ENCODE measurements at regions not wholly inside any gene's neighbourhood (a gene's known extent, or its start where the extent isn't known, plus 50 kb on each side); places are given as distances from the start of the nearest gene placed in this dataset.

DNA sequence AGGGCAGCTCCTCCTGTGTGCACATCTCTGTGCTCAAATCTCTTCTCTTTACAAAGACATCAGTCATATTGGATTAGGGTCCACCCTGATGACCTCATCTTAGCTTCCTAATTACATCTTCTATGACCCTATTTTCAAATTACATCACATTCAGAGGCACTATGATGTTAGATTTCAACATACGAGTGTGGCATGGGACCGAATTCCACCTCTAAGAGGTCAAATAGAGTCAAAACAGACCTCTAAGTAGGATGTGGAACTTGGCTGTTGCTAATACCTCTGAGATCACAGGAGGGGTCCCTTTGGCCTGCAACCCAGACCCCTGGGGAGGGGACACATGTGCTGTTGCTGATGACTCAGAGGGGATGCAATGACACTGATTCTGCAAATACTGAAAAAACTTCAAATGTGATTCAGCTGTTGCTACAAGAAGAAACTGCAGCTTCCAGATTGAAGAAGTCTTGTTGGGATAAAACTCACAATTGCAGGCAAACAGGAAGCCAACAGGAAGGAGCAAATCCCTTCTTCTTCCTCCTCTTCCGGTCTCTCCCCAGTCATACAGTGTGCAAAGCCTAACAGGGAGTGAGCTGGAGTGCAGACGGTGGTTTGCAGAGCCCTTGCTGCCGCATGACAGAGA, 216.2 kb downstream of the MYLK4 start:
- no peak for DNase-seq

GRCh38 chr6:2531426-2532215, 219.1 kb downstream of the MYLK4 start:
- peak; percentile 17 for DNase-seq

- no peak for DNase-seq
Observed at GRCh38 chr6:2529211-2529719, 221.5 kb downstream of the MYLK4 start.

- no peak for DNase-seq
Observed at GRCh38 chr6:2528156-2528555, 222.6 kb downstream of the MYLK4 start.

GRCh38 chr6:2526766-2527165, 224.0 kb downstream of the MYLK4 start:
- DNase-seq, result no peak

- DNase-seq, result no peak
Observed at GRCh38 chr6:2524090-2524489, 226.6 kb downstream of the MYLK4 start.

DNA sequence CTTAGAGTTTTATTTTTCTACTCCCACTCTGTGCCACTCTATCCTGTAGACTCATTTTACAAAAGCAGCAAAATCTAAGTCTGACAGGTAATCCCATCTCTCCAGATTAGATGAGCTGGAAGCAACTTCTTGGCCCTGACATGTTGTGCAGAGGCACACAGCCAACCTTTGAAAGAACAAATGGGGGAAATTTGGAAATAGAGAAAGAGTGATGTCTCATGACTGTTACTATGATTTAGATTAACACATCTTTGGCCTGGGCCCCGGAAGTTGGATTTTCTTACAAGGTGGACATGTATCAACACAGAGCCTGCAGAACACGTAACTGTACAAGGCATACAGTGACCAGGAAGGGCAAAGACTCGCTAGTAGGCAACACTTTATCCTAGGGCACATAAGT, 227.7 kb downstream of the MYLK4 start:
- DNase-seq, result no peak

DNA sequence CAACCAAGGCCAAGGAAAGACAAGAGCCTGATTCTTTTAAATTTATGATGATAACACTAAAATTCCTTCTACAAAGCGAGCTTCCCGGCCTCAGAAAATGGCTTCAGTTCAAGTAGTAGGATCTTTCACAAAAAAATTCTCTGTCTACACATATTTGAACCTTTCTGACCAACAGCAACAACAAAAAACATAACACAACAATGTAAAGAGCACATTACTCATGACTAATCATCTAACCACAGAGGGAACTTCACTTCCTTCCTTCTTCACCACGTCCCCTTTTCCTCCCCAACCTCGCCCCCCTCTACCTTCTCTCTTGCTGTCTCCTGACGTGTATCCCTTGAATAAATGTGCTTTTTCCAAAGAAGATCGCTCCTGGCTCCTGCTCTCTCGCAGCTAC, 228.2 kb downstream of the MYLK4 start:
- DNase-seq, result no peak

- no peak for DNase-seq
Observed at GRCh38 chr6:2517855-2518473, 232.8 kb downstream of the MYLK4 start.

GRCh38 chr6:2517401-2517800, 233.3 kb downstream of the MYLK4 start:
- DNase-seq, result no peak

DNA sequence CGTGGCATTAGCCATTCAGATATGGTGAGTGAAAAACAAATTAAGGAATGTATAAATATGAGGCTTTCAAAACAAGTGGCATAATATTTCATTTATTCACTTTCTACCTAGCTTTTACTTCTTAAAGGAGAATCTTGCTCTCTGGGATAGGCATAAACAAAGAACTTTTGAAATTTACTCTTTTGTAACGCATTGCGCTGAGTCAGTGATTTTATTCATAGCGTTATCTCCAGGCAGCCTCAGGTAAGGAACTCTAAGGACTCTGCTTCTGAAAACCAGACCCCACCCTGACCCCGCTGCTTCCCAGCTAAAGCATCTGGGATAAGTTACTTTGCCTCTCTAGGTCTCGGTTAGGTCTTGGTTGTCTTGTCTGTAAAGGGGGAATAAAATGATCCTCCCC, 234.7 kb downstream of the MYLK4 start:
- DNase-seq, result no peak

DNA sequence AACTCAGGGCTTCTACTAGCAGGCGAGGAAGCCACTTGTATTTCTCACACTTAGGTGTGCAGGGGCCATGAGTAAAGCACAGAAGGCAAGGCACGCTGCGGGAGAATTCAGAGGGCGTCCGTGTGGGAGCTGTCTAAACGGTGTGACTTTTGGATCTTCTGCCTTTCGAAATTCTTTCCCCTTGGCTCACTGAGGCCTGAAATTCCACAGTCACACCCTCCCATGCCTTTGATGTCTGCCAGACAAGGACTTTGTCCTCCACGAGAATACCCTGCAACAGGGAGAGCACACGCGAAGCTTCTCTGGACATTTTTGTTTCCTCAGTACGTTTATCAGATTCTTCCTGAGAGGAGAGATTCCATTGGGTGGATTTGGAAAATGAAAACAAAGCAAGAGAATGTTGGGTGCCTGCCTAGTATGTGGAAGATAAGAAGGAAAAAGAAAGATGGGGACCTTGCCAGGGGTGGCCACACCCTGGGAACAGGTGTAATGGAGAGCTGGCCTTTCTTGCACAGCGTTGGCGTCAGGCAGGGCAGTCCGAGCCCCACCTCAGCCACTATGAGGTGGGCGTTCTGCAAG, 235.7 kb downstream of the MYLK4 start:
- DNase-seq, result no peak

GRCh38 chr6:2512802-2513201, 237.9 kb downstream of the MYLK4 start:
- no peak for DNase-seq

DNA sequence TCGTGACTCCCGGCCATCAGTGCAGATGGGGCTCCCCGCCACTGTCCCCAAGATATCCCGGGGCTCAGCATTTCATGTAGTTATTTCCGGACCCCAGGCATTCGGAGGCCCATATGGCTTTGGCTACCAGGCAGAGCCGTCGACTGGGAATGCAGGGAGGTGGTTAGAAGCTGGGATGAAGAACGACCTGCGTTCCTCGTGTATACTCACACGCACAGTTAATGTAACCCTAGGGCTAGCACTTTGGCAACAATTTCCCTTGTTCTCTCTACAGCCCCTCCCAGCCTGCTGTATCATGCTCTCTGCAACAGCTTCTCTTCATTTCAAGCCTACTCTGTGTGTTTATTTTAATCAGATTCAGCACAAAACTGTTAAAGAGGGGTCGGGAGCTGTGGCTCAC, 240.4 kb downstream of the MYLK4 start:
- no peak for DNase-seq

DNA sequence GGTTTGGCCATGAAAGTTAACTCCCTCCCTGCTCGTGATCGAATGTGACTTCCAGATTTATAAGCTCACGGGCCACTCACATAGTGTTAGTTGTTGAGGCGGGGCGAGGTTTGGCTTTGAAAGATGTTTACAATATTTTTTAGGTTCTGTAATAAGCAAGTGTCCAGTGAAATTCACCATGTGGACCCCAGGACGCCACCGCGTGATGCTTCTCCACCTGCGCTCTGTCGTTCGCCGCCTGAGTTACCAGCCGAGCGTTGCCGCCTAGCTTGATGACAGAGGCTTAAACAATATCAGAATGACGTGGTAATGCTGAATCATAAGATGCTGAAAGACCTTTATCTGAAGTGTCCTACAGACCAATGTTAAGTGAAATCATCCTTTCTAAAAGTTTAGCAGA, 241.0 kb downstream of the MYLK4 start:
- no peak for DNase-seq

DNA sequence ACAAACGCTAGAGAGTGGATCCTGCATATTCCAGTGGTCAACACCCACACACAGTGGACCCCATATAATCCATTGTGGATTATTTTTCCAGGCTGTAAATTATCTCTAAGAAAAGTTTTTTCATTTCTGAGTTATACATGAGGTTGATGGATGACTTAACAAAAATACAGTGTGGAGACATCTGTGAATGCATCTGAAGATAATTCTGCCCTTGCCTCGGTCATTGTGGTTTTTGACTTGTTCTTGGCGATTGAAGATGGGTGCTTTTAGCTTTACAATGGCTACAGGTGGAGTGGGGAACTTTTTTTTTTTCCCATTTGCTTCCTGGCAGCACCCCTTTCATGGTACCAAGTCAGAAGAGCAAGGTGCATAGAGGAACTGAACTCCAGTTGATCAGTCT, 242.7 kb downstream of the MYLK4 start:
- no peak for DNase-seq

- peak; percentile 90 for DNase-seq
Observed at GRCh38 chr6:2507521-2508037, 243.1 kb downstream of the MYLK4 start.

GRCh38 chr6:2507016-2507415, 243.7 kb downstream of the MYLK4 start:
- no peak for DNase-seq

- peak; percentile 17 for DNase-seq
Observed at GRCh38 chr6:2505624-2506023, 245.1 kb downstream of the MYLK4 start.

GRCh38 chr6:2504495-2505064, 246.1 kb downstream of the MYLK4 start:
- no peak for DNase-seq

- no peak for DNase-seq
Observed at GRCh38 chr6:2503816-2504494, 246.8 kb downstream of the MYLK4 start.

- DNase-seq, result peak; percentile 18
Observed at GRCh38 chr6:2502998-2503674, 247.6 kb downstream of the MYLK4 start.

All from eye (tissue), 1 donor.